Stimulated activated CD8-positive, alpha-beta memory T cell treated with anti-CD3 and anti-CD28 coated beads, Interleukin-4, amount 100 ng/mL, for 24 hours (primary cell): ENCODE measurements at regions not wholly inside any gene's neighbourhood (a gene's known extent, or its start where the extent isn't known, plus 50 kb on each side); places are given as distances from the start of the nearest gene placed in this dataset.

Source experiments
- DNase-seq: peaks from one replicate; pipeline ENCODE4 v3.0.0-alpha.2; 2020; ENCODE audit warnings: low read depth

DNA sequence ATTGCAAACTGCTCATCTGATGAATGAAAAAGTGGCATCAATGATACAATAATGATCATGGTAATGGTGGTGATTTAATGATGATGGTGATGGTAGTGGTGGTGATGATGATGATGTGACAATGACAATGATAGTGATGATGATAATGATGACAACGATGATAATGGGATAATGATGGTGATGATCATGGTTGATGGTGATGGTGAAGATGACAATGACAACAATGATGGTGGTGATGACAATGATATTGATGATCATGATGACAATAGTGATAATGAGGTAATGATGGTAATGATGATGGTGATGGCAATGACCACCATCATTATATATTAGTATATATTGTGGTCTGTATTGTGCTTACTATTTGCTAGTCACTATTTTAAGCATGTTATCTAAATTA lies 474.3 kb downstream of the TBC1D22A start:
- DNase-seq: no peak

DNA sequence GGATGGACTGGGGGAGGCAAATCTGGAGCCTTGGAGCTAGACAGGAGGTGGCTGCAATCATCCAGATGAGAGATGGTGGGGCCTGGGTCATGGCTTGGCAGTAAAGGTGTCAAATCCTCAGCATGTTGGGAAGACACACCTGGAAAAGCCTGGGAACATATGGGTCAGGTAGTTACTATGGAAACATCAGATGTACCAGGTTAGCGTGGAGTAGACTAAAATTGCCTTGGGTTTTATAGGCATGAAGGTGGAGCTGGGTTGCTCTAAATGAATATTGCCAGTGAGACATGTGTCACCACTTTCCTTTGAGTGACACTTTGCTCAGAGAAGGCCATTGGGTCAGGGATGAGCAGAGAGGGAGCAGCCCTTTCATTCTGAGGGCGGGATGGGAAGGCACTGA lies 473.7 kb downstream of the TBC1D22A start:
- no peak for DNase-seq

DNA sequence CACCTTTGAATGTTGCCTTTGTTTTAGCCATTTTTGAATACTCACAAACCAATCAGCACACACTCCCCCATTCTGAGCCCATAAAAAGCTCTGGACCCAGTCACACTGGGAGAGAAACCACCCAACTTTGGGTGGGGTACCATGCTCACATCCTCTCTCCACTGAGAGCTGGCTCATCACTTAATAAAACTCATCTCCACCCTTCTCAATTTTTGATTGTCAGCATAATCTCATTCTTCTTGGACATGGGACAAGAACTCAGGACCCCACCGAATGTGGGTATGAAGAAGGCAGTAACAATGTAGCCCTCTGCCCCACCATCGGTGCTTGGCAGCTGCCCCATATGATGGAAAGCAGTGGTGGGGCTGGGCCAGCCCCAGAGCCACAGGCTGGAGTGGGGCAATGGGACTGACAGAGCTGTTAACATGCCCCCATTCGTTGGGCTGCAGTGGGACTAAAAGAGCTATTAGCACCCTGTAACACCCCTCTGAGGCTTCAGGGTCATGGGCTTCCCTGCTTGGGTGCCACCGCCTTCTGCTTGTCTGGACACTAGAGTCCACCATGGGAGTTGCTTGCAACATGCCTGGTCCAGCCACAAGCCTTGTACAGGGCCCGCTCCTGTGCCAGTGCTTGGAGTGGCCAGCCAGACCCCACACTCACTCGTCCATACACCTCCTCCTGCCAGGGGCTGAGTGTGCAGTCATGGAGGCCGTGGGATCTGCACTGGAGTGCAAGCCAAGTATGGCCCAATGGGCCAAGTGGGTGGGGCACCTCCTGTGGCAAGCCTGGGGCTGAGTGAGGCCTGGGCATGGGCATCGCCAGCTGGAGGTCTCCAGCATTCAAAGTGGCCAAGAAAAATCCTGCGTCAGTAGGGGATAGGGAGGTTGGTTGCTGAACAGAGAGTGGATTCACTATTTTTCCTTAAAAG lies 471.1 kb downstream of the TBC1D22A start:
- no peak for DNase-seq

DNA sequence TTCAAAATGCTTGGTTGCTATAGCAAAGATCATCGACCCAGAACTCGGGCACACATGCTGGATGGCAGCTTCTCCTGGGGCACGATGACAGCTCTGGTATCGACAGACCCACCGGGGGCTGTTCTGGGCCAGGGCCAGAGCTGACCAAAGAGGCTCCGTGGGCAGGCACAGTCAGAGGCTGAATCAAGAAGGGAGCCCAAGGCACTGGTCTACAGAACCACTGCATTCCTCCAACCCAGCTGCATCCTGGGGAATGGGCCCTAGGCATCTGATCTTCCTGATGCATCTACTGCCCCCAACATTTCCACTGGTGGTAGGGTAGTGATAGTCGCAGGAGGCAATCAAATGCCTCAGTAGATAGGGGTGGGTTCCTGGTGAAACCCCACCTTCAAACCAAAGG lies 470.3 kb downstream of the TBC1D22A start:
- no peak for DNase-seq

DNA sequence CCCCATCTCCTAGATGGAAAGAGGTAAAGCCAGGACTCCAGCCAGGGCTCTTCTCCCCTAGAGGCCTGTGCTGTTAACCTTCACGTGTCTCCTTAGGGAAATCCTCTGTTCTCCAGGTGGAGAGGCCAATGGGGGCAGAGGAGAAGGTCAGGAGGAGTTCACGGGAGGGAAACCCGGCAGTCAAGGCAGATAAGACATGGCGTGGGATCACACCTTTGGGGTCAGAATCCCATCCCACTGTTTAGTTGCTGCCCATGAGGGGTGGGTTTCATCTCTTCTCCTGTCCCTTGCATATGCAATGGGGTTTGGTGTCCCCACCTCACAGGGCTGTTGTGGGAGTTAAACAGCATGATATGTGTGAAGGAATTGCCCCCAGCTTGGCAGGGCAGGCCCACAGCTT lies 469.7 kb downstream of the TBC1D22A start:
- DNase-seq: no peak

DNA sequence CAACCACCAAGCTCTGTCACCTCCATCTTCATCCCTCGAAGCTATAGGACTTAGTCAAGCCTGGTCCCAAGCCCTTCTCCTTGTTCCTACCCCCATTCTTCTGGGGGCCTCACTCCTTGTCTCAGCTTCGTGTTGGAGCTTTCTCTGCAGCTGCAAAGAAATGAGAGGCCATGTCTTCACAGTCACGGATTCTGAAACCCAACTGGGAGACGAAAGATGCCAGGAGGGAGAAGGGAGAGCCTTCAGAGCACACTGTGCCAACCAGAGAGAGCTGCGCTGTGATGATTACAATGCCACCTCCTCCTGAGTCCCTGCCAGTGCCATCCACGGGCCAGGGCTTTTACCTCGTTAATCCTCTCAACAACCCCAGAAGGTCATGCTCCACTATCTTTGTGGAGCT lies 469.3 kb downstream of the TBC1D22A start:
- DNase-seq: no peak

DNA sequence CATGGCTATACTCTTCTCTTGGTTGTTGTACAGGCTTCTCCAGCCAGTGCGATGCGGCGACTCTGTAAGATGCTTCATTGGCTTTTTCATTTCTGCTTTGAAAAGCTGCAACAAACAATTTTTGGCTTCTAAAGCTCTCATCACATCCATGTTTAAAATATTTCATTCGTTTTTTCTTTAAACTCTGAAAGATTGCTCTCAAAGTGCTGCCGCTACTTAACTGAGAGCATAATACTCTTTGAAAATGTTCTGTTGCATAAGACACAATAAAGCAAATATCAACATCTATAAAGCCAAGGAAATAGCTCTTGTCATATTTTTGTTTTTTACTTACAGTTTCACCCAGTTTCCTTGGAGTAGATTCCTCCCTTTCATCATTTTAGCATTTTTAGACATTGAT lies 468.3 kb downstream of the TBC1D22A start:
- no peak for DNase-seq

DNA sequence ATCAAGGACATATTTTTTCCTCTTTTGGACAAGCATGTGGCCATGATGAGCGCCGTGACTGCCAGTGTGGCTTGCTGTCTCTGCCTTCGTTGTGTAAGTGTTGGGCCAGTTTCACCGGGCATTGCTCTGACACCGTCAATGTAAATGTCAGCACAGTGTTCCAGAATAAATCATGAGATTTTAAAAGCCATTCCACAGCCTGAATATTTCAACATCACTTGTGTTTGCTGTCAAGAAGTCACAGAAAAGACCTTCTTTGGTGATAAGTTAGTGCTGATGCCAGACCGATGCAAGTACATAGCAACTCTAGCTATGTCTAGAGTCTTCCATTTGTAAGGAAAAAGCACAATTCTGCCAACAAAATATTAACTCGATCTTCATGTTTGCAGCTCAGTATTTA lies 467.8 kb downstream of the TBC1D22A start:
- DNase-seq: no peak

DNA sequence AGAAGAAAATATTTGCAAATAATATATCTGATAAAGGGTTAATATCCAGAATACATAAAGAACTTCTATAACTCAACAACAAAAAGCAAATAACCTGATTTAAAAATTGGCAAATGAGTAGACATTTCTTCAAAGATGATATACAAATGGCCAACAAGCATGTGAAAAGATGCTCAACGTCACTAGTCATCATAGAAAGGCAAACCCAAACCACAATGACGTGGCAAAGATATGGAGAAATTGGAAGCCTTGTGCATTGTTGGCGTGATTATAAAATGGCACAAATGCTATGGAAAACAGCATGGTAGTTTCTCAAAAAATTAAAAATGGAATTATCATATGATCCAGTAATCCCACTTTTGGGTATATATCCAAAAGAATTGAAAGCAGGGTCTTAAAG lies 466.3 kb downstream of the TBC1D22A start:
- DNase-seq: no peak

DNA sequence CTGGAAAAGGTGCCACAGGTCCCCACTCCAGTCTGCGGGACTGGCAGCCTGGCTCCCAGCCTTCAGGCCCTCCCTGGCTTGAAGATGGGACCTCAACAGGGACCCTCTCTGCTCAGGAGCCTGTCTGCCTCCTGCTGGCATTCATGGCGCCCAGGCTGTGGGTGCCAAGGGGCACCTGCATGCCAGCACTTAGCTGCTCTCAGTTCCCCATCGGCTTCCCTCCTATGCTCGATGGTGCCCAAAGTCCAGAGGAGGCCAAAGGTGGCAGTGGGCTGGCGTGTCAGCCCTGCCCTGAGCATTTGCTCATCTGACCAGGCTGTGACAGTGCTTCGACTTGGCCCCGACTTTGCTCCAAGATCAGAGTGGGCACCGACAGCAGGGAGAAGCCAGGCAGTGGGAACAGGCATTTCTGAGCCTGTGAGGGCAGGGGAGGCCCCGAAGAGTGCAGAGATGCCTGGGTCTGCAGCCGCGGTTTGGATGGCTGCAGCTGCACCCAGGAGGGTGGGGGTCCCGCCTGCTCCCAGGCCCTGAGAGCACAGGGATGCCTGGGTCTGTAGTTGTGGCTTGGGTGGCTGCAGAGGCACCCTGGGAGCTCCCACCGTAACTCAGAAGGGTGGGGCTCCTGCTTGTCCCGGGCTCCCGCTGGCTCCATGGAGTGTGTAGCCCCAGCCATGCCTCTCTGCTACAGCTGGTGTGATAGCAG lies 463.6 kb downstream of the TBC1D22A start:
- DNase-seq: no peak

DNA sequence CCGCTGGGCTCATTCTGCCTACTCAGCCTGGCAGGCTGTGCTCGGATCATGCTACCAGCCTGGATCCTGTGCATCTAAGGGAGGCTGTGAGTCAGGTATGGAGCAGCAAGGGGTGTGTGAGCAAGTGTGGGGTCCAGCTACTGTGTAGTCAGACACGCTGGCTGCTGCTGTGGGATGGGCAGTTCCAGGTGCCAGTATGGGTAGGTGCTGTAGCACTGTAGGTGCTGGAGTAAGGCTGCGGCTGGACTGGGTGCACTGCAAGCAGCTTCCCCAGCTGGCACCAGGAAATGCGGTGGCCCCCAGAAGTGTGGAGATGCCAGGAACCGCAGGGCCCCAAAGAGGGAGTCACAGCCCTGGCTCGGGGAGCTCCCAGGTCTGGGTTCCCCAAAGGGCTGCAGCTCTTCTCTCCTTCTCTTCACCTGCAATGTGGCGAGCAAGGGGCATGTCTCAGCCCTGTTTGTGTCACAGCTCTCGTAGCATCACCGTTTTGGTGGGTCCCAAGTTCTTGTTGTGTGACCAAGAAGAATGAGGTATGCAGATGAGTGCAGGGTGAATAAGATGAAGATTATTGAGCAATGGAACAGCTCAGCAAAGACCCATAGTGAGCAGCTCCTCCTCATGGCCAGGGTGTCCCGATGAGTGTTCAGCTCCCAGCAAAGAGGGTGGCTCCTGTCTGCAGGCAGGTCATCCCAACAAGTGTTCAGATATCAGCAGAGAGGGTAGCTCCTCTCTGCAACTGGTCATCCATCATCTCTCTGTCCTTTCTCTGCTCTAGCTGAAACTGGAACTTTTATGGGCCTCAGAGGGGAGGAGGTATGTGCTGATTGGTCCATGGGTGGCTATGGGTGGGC lies 462.9 kb downstream of the TBC1D22A start:
- no peak for DNase-seq
